Prostate gland (tissue), 2 donors: ENCODE measurements at regions not wholly inside any gene's neighbourhood (a gene's known extent, or its start where the extent isn't known, plus 50 kb on each side); places are given as distances from the start of the nearest gene placed in this dataset.

Experiments
- CTCF ChIP-seq, 4 experiments: fragments of 200-600 bp in 2 of 4; fragments of 450-650 bp in 2 of 4; sonication (generic) in 2 of 4; IDR thresholded peaks; 1 replicate in 3 of 4; 2 replicates in 1 of 4; pipeline ENCODE4 v1.5.1; 2016 to 2019; ENCODE audit warnings: antibody characterized with exemption in 4 of 4, mild to moderate bottlenecking in 2 of 4, moderate library complexity in 2 of 4
- POLR2A ChIP-seq: fragments of 450-650 bp; IDR thresholded peaks from one replicate; pipeline ENCODE4 v1.6.1; 2016; ENCODE audit warnings: antibody characterized with exemption, mild to moderate bottlenecking
- POLR2AphosphoS5 ChIP-seq: sonication (generic); formaldehyde crosslinking; IDR thresholded peaks from one replicate; pipeline ENCODE4 v1.6.1; 2017; ENCODE audit warnings: antibody characterized with exemption

- TF ChIP-seq CTCF (IDR thresholded peaks at IDR 0.05) (no peak), POLR2A (no peak), POLR2AphosphoS5 (no peak)
These were observed 215.1 kb upstream of the LRRTM4 start for GRCh38 chr2:77737236-77737635.
